K562 (cell line): ENCODE measurements at regions not wholly inside any gene's neighbourhood (a gene's known extent, or its start where the extent isn't known, plus 50 kb on each side); places are given as distances from the start of the nearest gene placed in this dataset.

Experiments
- DMBX1 ChIP-seq: fragments of 250-450 bp; sonication (Bioruptor Pico); IDR thresholded peaks from 2 replicates; pipeline ENCODE4 v1.8.0; 2022; ENCODE audit warnings: inconsistent platforms, mild to moderate bottlenecking, moderate library complexity, borderline replicate concordance
- ETS2 ChIP-seq: IDR thresholded peaks from 2 replicates; pipeline ENCODE4 v1.6.1; 2016; ENCODE audit warnings: borderline replicate concordance, missing genetic modification characterization, mild to moderate bottlenecking, moderate library complexity, missing compliant biosample characterization; ENCODE audit not compliant: poor library complexity, severe bottlenecking
- HBP1 ChIP-seq: fragments of 450-650 bp; formaldehyde crosslinking; IDR thresholded peaks from 2 replicates; pipeline ENCODE4 v1.4.0; 2022; ENCODE audit warnings: missing genetic modification characterization
- KAT7 ChIP-seq: sonication (generic); formaldehyde crosslinking; IDR thresholded peaks from 2 replicates; pipeline ENCODE4 v1.8.0; 2022; ENCODE audit warnings: missing genetic modification reagents, mild to moderate bottlenecking, borderline replicate concordance
- NR2C2 ChIP-seq, 2 experiments: fragments of 200-800 bp in 1 of 2; sonication (Bioruptor generic) in 1 of 2; sonication (generic) in 1 of 2; formaldehyde crosslinking in 1 of 2; IDR thresholded peaks; 2 replicates each; pipeline versions ENCODE4 v1.6.1 to v1.8.0; 2016 to 2022; ENCODE audit warnings: mild to moderate bottlenecking in 1 of 2, missing compliant biosample characterization in 1 of 2, missing genetic modification characterization in 1 of 2, missing genetic modification reagents in 1 of 2
- ZHX1 ChIP-seq: fragments of 150-350 bp; conservative IDR thresholded peaks from 2 replicates; pipeline ENCODE4 v1.6.1; 2014; ENCODE audit warnings: low read length
- ZNF140 ChIP-seq: fragments of 250-450 bp; sonication (Bioruptor Pico); IDR thresholded peaks from 2 replicates; pipeline ENCODE4 v1.8.0; 2021; ENCODE audit warnings: moderate library complexity, mild to moderate bottlenecking, inconsistent platforms
- ZNF609 ChIP-seq: sonication (generic); formaldehyde crosslinking; IDR thresholded peaks from 2 replicates; pipeline ENCODE4 v1.8.1; 2023; ENCODE audit warnings: missing genetic modification reagents, mild to moderate bottlenecking, borderline replicate concordance

- no peak for TF ChIP-seq ZNF609 (CRISPR knock-in tag)
- TF ChIP-seq DMBX1 (CRISPR knock-in tag): no peak
- TF ChIP-seq ETS2: no peak
- TF ChIP-seq HBP1: no peak
- TF ChIP-seq ZNF140 (CRISPR knock-in tag): no peak
- no peak for TF ChIP-seq KAT7 (CRISPR knock-in tag)
- TF ChIP-seq NR2C2 (CRISPR knock-in tag; IDR thresholded peaks at IDR 0.05): no peak
- TF ChIP-seq NR2C2 (tag; IDR thresholded peaks at IDR 0.05): no peak
- no peak for TF ChIP-seq ZHX1
These were observed 1188.0 kb upstream of the CDH9 start (continued) for GRCh38 chr5:28226407-28226806.
